Right atrium auricular region (tissue), 2 donors: ENCODE measurements at regions not wholly inside any gene's neighbourhood (a gene's known extent, or its start where the extent isn't known, plus 50 kb on each side); places are given as distances from the start of the nearest gene placed in this dataset.

Experiments
- DNase-seq: peaks from one replicate; pipeline ENCODE4 v3.0.0-alpha.2; 2019; ENCODE audit warnings: low spot score
- H3K27ac ChIP-seq, 2 donors: fragments of 200-600 bp; sonication (generic); 1 replicate in 1 of 2; 2 replicates in 1 of 2; pipeline ENCODE4 v1.5.1; 2016 to 2019
- H3K27me3 ChIP-seq, 2 donors: fragments of 200-600 bp; sonication (generic); one replicate each; pipeline versions ENCODE4 v1.5.1 to v1.6.0; 2017 to 2019
- H3K36me3 ChIP-seq: fragments of 200-600 bp; sonication (generic); one replicate; pipeline ENCODE4 v1.5.1; 2016
- H3K4me1 ChIP-seq, 2 donors: fragments of 200-600 bp; sonication (generic); one replicate each; pipeline versions ENCODE4 v1.5.1 to v1.6.0; 2017 to 2019
- H3K4me3 ChIP-seq, 2 donors: fragments of 200-600 bp; sonication (generic); 1 replicate in 1 of 2; 2 replicates in 1 of 2; pipeline ENCODE4 v1.5.1; 2017 to 2019; ENCODE audit warnings: mild to moderate bottlenecking in 1 of 2, moderate library complexity in 1 of 2
- H3K9me3 ChIP-seq, 2 donors: fragments of 200-600 bp; sonication (generic); one replicate each; pipeline ENCODE4 v1.5.1; 2019
- TF ChIP-seq, protein P1 (sequence below), 2 donors: fragments of 200-600 bp; sonication (generic); IDR thresholded peaks; one replicate each; pipeline ENCODE4 v1.5.1; 2019; ENCODE audit warnings: antibody characterized with exemption in 2 of 2

DNA sequence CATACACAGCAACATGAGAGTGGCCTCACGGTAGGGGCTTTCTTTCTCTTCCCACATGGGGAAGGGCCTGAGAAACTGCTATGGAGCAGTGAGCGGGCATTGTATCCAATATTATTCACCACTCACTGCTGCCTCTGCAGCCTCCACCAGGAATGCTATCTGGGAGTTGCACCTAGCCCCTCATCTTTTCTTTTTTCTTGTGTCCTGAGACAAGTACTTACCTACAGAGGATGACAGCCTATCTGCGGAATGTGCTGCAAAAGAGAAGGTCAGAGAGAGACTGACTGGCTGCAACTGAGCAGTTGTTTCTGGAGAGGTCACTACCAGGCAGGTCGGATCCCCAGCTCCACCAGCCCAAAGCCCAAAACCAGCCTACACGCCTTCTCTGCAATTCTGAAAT lies 52.1 kb upstream of the HTATIP2 start:
- Histone ChIP-seq H3K27me3 (no peaks in the 10 kb centered on the region), H3K27ac (no peak overlapping the region), H3K4me1 (no peaks in the 10 kb centered on the region), H3K36me3 (no peaks in the 10 kb centered on the region), H3K9me3 (no peaks in the 10 kb centered on the region), H3K4me3 (no peak overlapping the region)
- TF ChIP-seq, protein P1, sequence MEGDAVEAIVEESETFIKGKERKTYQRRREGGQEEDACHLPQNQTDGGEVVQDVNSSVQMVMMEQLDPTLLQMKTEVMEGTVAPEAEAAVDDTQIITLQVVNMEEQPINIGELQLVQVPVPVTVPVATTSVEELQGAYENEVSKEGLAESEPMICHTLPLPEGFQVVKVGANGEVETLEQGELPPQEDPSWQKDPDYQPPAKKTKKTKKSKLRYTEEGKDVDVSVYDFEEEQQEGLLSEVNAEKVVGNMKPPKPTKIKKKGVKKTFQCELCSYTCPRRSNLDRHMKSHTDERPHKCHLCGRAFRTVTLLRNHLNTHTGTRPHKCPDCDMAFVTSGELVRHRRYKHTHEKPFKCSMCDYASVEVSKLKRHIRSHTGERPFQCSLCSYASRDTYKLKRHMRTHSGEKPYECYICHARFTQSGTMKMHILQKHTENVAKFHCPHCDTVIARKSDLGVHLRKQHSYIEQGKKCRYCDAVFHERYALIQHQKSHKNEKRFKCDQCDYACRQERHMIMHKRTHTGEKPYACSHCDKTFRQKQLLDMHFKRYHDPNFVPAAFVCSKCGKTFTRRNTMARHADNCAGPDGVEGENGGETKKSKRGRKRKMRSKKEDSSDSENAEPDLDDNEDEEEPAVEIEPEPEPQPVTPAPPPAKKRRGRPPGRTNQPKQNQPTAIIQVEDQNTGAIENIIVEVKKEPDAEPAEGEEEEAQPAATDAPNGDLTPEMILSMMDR (IDR thresholded peaks at IDR 0.05), result no peak
- no peak for DNase-seq

- Histone ChIP-seq H3K9me3 (no peaks in the 10 kb centered on the region), H3K36me3 (no peaks in the 10 kb centered on the region), H3K27ac (no peak overlapping the region), H3K4me3 (no peak overlapping the region), H3K4me1 (no peaks in the 10 kb centered on the region), H3K27me3 (no peaks in the 10 kb centered on the region)
- TF ChIP-seq, protein P1 (IDR thresholded peaks at IDR 0.05), result no peak
- DNase-seq, result no peak
These were observed 52.7 kb upstream of the HTATIP2 start for GRCh38 chr11:20310596-20311394.

DNA sequence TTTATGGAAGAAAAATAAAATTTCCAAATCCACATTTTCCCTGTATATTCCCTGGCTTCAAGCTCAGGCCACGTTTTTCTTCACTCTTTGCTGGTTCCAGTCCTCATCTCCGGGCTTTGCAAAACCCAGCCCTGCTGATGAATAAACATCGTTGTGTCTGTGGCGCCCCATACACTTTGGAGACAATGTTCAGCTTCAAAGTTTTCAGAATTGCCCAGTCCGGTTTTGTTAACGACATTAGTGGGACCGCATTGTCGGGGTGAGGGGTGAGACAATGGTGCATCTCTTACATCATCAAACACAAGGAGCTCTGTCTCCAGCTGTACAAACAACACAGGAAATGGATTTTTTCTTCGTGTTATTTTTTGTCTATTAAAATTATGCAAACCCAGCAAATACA lies 53.4 kb upstream of the HTATIP2 start:
- H3K27me3 ChIP-seq, result no peaks in the 10 kb centered on the region
- no peak for DNase-seq
- H3K4me3 ChIP-seq, result no peak overlapping the region
- TF ChIP-seq, protein P1 (IDR thresholded peaks at IDR 0.05), result no peak
- H3K36me3 ChIP-seq, result no peaks in the 10 kb centered on the region
- no peak overlapping the region for H3K27ac ChIP-seq
- H3K4me1 ChIP-seq, result no peaks in the 10 kb centered on the region
- H3K9me3 ChIP-seq, result no peaks in the 10 kb centered on the region

DNA sequence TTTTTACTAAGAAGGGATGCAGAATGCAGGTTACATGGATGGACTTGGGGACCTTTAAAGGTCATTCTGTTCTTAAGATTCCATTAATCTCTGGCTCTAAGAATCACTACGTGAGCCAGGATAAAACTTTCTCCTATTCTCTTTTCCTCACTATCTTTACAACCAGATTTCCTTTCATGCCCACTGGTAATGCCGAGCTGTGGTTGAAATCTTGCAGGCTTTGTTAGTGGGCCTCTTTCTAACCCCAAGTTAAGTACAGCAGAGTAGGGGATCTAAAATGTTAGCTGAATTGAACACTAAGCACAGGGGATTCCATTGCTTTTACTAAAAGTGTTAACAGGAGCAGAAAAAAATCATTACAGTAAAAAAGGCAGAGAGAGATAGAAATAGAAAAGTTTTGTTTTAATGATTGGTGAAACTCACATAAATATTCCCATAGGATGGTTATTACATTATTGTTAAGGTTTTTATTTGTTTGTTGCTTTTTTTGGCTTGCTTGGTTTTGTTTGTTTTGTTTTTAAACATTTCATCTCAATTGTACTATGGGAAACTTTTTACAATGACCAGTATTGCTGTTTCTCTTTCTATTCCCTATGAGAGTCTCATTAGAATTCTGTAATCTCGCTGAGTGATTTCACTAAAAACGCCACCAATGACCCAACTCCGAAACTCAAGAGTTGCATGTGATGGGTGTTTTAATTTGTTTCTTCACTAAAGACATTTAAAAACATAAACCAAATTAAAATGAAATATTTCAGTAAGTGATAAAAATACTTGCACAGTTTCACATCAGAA lies 54.1 kb upstream of the HTATIP2 start:
- no peaks in the 10 kb centered on the region for H3K4me1 ChIP-seq
- H3K4me3 ChIP-seq, result no peak overlapping the region
- H3K9me3 ChIP-seq, result no peaks in the 10 kb centered on the region
- no peaks in the 10 kb centered on the region for H3K36me3 ChIP-seq
- DNase-seq, result no peak
- TF ChIP-seq, protein P1 (IDR thresholded peaks at IDR 0.05), result no peak
- H3K27me3 ChIP-seq, result no peaks in the 10 kb centered on the region
- H3K27ac ChIP-seq, result no peak overlapping the region

DNA sequence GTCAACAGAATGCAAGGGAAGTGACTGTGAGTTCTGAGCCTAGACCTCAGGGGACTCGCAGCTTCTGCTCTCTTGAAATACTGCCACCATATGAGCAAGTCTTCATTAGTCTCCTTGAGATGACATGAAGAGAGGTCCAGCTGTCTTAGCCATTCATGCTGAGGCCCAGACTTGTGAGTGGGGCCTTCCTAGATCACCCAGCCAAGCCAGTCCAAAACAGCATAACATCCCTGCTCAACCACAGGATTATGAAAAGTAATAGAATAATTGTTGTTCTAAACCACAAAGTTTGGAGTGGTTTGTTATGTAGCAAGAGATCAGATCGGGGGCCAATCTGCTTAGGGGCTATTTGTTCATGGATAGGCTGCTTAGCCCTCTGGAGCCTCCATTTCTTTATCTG lies 54.9 kb upstream of the HTATIP2 start:
- H3K9me3 ChIP-seq, result no peaks in the 10 kb centered on the region
- DNase-seq, result no peak
- no peak overlapping the region for H3K4me3 ChIP-seq
- H3K36me3 ChIP-seq, result no peaks in the 10 kb centered on the region
- TF ChIP-seq, protein P1 (IDR thresholded peaks at IDR 0.05), result no peak
- no peaks in the 10 kb centered on the region for H3K27me3 ChIP-seq
- H3K27ac ChIP-seq, result no peak overlapping the region
- no peaks in the 10 kb centered on the region for H3K4me1 ChIP-seq
